ENCODE measurements at regions not wholly inside any gene's neighbourhood (a gene's known extent, or its start where the extent isn't known, plus 50 kb on each side); places are given as distances from the start of the nearest gene placed in this dataset.

GRCh38 chr2:66306483-66306882, 128.4 kb upstream of the MEIS1 start:
- Histone ChIP-seq H3K9me1 (ENCODE audit: insufficient read depth, low read length) (no peaks in the 10 kb centered on the region), H2AK9ac (replicated peaks; ENCODE audit: low read depth, low read length, poor library complexity) (no peak overlapping the region), H3K27ac (ENCODE audit: insufficient read depth, low read length) (no peak overlapping the region), H2AFZ (replicated peaks; ENCODE audit: low read length, poor library complexity) (no peak overlapping the region), H2BK5ac (ENCODE audit: low read depth, low read length, poor library complexity, severe bottlenecking) (no peak overlapping the region), H4K8ac (ENCODE audit: low read depth in 2 of 2, low read length in 2 of 2) (no peak overlapping the region), H3K23ac (ENCODE audit: low read depth, low read length) (no peak overlapping the region), H2BK120ac (ENCODE audit: low read depth, low read length) (no peak overlapping the region), H3K79me1 (ENCODE audit: low read depth in 1 of 2, low read length in 2 of 2) (no peaks in the 10 kb centered on the region), H4K5ac (ENCODE audit: low read depth, low read length) (no peak overlapping the region), H3K4me3 (ENCODE audit: insufficient read depth, low read depth, low read length) (no peak overlapping the region), H4K91ac (ENCODE audit: insufficient read depth, low read depth, low read length) (no peak overlapping the region), H3K4ac (ENCODE audit: low read depth, low read length) (no peak overlapping the region), H3K9me3 (ENCODE audit: control insufficient read depth, insufficient read depth, low read length) (no peaks in the 10 kb centered on the region), H3K56ac (ENCODE audit: extremely low read depth, insufficient read depth, low read length) (no peak overlapping the region), H2BK15ac (ENCODE audit: low read depth, low read length) (no peak overlapping the region), H3K36me3 (ENCODE audit: control insufficient read depth, insufficient read depth, low read length) (no peaks in the 10 kb centered on the region), H3K18ac (ENCODE audit: low read depth, low read length) (no peak overlapping the region), H3K27me3 (ENCODE audit: control insufficient read depth, insufficient read depth, low read length) (peaks cover 9% of the 10 kb centered on the region), H3K14ac (replicated peaks; ENCODE audit: low read depth, low read length) (no peak overlapping the region), H2BK20ac (ENCODE audit: low read depth, low read length) (no peak overlapping the region), H2AK5ac (ENCODE audit: low read depth, low read length) (no peak overlapping the region), H3K9ac (ENCODE audit: low read depth, low read length) (no peak overlapping the region), H4K20me1 (ENCODE audit: insufficient read depth, low read length) (no peaks in the 10 kb centered on the region), H3K4me1 (ENCODE audit: control insufficient read depth, insufficient read depth, low read length) (no peaks in the 10 kb centered on the region), H3K4me2 (ENCODE audit: low read depth, low read length) (no peak overlapping the region)
- dilution Hi-C loops (cut with HindIII; ENCODE audit: low sequenced_read_pairs, unreplicated experiment) (no loop called here), intact Hi-C loops (cut with micrococcal nuclease) (no loop called here), in situ Hi-C loops (cut with MboI; ENCODE audit: low sequenced_read_pairs) (no loop called here)
- ChIA-PET CTCF (no interaction called here), POLR2A (ENCODE audit: unreplicated experiment) (no interaction called here)
- ATAC-seq (ENCODE audit: low read depth): no peak
- no CpG with 5 or more reads among the region's 1 CpG for WGBS, 2 experiments (ENCODE audit: extremely low coverage in 2 of 2, insufficient read length in 1 of 2)
- no TSS peak for BruUV-seq (replicated peaks)
- TF ChIP-seq BHLHE40 (IDR thresholded peaks at IDR 0.05; ENCODE audit: low read depth, low read length) (no peak), FOS (IDR thresholded peaks at IDR 0.05; ENCODE audit: low read depth, low read length) (no peak), SMC3 (IDR thresholded peaks at IDR 0.05; ENCODE audit: low read depth, low read length) (no peak), CHD1 (IDR thresholded peaks at IDR 0.05; ENCODE audit: low read depth, low read length) (no peak), MAZ (IDR thresholded peaks at IDR 0.05; ENCODE audit: borderline replicate concordance, low read depth, low read length) (no peak), RAD21 (IDR thresholded peaks at IDR 0.05; ENCODE audit: low read length) (no peak), RFX5 (IDR thresholded peaks at IDR 0.05; ENCODE audit: low read depth, low read length) (no peak)
- DNase-seq: no peak

All from IMR-90 (cell line).